ENCODE measurements at regions not wholly inside any gene's neighbourhood (a gene's known extent, or its start where the extent isn't known, plus 50 kb on each side); places are given as distances from the start of the nearest gene placed in this dataset.
"Not testable (repeated sequence)": the region's sequence is repeated elsewhere in the genome, so short reads cannot be mapped to it uniquely, and the experiment has no call there.

DNA sequence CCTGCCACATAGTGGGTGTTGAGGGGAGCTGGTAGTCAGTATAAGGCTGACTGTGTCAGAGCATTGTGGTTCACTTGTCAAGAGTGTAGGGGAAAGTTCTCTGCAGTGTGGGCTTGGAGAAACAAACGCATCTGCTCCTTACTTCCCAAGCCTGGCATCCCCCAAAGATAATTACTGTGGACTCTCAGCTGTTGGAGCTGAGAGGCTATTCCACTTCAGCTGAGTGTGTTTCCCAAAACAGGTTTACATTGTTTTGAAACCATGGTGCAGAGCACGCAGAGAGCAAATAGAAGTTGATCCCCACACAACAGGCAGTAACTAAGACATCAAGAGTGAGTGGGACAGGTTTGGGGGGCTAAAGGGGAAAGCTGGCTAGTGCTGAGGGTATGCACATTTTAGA is 181.0 kb upstream of the EOLA2 start:
- H3K4me3 Mint-ChIP-seq: no peak overlapping the region
- no peak overlapping the region for H2AFZ ChIP-seq (ENCODE audit: low read length)

GRCh38 chrX:150125045-150125444 is 186.8 kb upstream of the EOLA2 start:
- H3K27ac ChIP-seq (ENCODE audit: insufficient read length, low read depth, low read length); H3K56ac ChIP-seq (ENCODE audit: insufficient read length, low read depth, low read length); H2BK120ac ChIP-seq (ENCODE audit: low read depth, low read length, poor library complexity, severe bottlenecking); H3K4ac ChIP-seq (ENCODE audit: low read depth, low read length); H2BK5ac ChIP-seq (ENCODE audit: insufficient read length, low read length); H2BK12ac ChIP-seq (ENCODE audit: insufficient read length, low read depth, low read length); H4K20me1 ChIP-seq (ENCODE audit: control insufficient read depth, insufficient read depth, insufficient read length); H3K4me1 ChIP-seq (ENCODE audit: insufficient read depth, low read length); H4K8ac ChIP-seq (replicated peaks; ENCODE audit: insufficient read length, low read depth, low read length); H3K27me3 ChIP-seq (ENCODE audit: insufficient read depth, low read length); H3K9ac ChIP-seq (ENCODE audit: extremely low read depth, insufficient read length, low read length); H3K27me3 Mint-ChIP-seq (ENCODE audit: low read depth); H2BK20ac ChIP-seq (ENCODE audit: low read depth, low read length, poor library complexity, severe bottlenecking); H4K91ac ChIP-seq (ENCODE audit: insufficient read length, low read depth, low read length); H3K79me2 ChIP-seq (ENCODE audit: insufficient read depth, low read length); H3K79me1 ChIP-seq (ENCODE audit: insufficient read depth, low read depth, low read length, poor library complexity, severe bottlenecking); H2BK15ac ChIP-seq (ENCODE audit: low read depth, low read length); H3K23me2 ChIP-seq (ENCODE audit: insufficient read length, low read depth, low read length, poor library complexity, severe bottlenecking); H3K36me3 Mint-ChIP-seq (ENCODE audit: insufficient read depth in 1 of 3, low read depth in 3 of 3); H3K27ac Mint-ChIP-seq; H3K4me3 Mint-ChIP-seq; H2AFZ ChIP-seq (ENCODE audit: low read length); H3K14ac ChIP-seq (ENCODE audit: insufficient read depth, low read length); H2AK5ac ChIP-seq (ENCODE audit: insufficient read length, low read length); DNase-seq; H3K4me1 Mint-ChIP-seq; H4K5ac ChIP-seq (ENCODE audit: insufficient read length, low read depth, low read length); H3K23ac ChIP-seq (ENCODE audit: insufficient read length, low read depth, low read length); H3K18ac ChIP-seq (ENCODE audit: insufficient read length, low read depth, low read length); H3K4me2 ChIP-seq (ENCODE audit: insufficient read depth, insufficient read length, low read length); H3T11ph ChIP-seq (ENCODE audit: low read length): not testable (repeated sequence)
- peaks cover 11% of the 10 kb centered on the region for H3K9me3 ChIP-seq (ENCODE audit: control insufficient read depth, low read depth, low read length)
- no CpG with 5 or more reads among the region's 2 CpGs for WGBS (ENCODE audit: extremely low coverage, insufficient read length, low lambda C conversion rate)
- peaks cover 76 to 77% of the 10 kb centered on the region in 2 experiments for H3K9me3 Mint-ChIP-seq

More for the DNA sequence above, 181.0 kb upstream of the EOLA2 start:
- no peak overlapping the region for H3K4ac ChIP-seq (ENCODE audit: low read depth, low read length)
- Mint-ChIP-seq H3K27ac (no peak overlapping the region), H3K27me3 (ENCODE audit: low read depth) (peaks cover 7% of the 10 kb centered on the region), H3K36me3 (ENCODE audit: insufficient read depth in 1 of 3, low read depth in 3 of 3) (peaks cover 0 to 2% (median 1%) of the 10 kb centered on the region in 3 experiments; a peak in 1 of 7 replicates), H3K9me3 (peaks cover 77 to 81% of the 10 kb centered on the region in 2 experiments), H3K4me1 (0 out of 4 replicates have a peak, but pooled peaks cover 2 to 4% of the 10 kb centered on the region in 2 experiments)
- no peak overlapping the region for H3K56ac ChIP-seq (ENCODE audit: insufficient read length, low read depth, low read length)
- H4K8ac ChIP-seq (replicated peaks; ENCODE audit: insufficient read length, low read depth, low read length): no peak overlapping the region
- no peak overlapping the region for H3K18ac ChIP-seq (ENCODE audit: insufficient read length, low read depth, low read length)
- H2BK12ac ChIP-seq (ENCODE audit: insufficient read length, low read depth, low read length): no peak overlapping the region
- H3K9ac ChIP-seq (ENCODE audit: extremely low read depth, insufficient read length, low read length): no peak overlapping the region
- no peaks in the 10 kb centered on the region for H3K27me3 ChIP-seq (ENCODE audit: insufficient read depth, low read length)
- no peak overlapping the region for H3K14ac ChIP-seq (ENCODE audit: insufficient read depth, low read length)
- no peak overlapping the region for H2BK20ac ChIP-seq (ENCODE audit: low read depth, low read length, poor library complexity, severe bottlenecking)
- no peaks in the 10 kb centered on the region for H3K79me2 ChIP-seq (ENCODE audit: insufficient read depth, low read length)
- DNase-seq: no peak
- H3K9me3 ChIP-seq (ENCODE audit: control insufficient read depth, low read depth, low read length): peaks cover 26% of the 10 kb centered on the region
- H2AK5ac ChIP-seq (ENCODE audit: insufficient read length, low read length): no peak overlapping the region
- H3K23me2 ChIP-seq (ENCODE audit: insufficient read length, low read depth, low read length, poor library complexity, severe bottlenecking): no peaks in the 10 kb centered on the region
- no peak overlapping the region for H3T11ph ChIP-seq (ENCODE audit: low read length)
- H4K5ac ChIP-seq (ENCODE audit: insufficient read length, low read depth, low read length): no peak overlapping the region
- no peak overlapping the region for H2BK5ac ChIP-seq (ENCODE audit: insufficient read length, low read length)
- H2BK15ac ChIP-seq (ENCODE audit: low read depth, low read length): no peak overlapping the region
- no peaks in the 10 kb centered on the region for H3K79me1 ChIP-seq (ENCODE audit: insufficient read depth, low read depth, low read length, poor library complexity, severe bottlenecking)
- H4K20me1 ChIP-seq (ENCODE audit: control insufficient read depth, insufficient read depth, insufficient read length): no peaks in the 10 kb centered on the region
- no CpG with 5 or more reads among the region's 2 CpGs for WGBS (ENCODE audit: extremely low coverage, insufficient read length, low lambda C conversion rate)
- no peak overlapping the region for H3K23ac ChIP-seq (ENCODE audit: insufficient read length, low read depth, low read length)
- TF ChIP-seq, protein P1, sequence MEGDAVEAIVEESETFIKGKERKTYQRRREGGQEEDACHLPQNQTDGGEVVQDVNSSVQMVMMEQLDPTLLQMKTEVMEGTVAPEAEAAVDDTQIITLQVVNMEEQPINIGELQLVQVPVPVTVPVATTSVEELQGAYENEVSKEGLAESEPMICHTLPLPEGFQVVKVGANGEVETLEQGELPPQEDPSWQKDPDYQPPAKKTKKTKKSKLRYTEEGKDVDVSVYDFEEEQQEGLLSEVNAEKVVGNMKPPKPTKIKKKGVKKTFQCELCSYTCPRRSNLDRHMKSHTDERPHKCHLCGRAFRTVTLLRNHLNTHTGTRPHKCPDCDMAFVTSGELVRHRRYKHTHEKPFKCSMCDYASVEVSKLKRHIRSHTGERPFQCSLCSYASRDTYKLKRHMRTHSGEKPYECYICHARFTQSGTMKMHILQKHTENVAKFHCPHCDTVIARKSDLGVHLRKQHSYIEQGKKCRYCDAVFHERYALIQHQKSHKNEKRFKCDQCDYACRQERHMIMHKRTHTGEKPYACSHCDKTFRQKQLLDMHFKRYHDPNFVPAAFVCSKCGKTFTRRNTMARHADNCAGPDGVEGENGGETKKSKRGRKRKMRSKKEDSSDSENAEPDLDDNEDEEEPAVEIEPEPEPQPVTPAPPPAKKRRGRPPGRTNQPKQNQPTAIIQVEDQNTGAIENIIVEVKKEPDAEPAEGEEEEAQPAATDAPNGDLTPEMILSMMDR (conservative IDR thresholded peaks at IDR 0.05): no peak
- H3K4me1 ChIP-seq (ENCODE audit: insufficient read depth, low read length): no peaks in the 10 kb centered on the region
- H2BK120ac ChIP-seq (ENCODE audit: low read depth, low read length, poor library complexity, severe bottlenecking): no peak overlapping the region
- no peak overlapping the region for H4K91ac ChIP-seq (ENCODE audit: insufficient read length, low read depth, low read length)
- no peak overlapping the region for H3K4me2 ChIP-seq (ENCODE audit: insufficient read depth, insufficient read length, low read length)
- no peak overlapping the region for H3K27ac ChIP-seq (ENCODE audit: insufficient read length, low read depth, low read length)
